GM12892 (cell line): ENCODE measurements at regions not wholly inside any gene's neighbourhood (a gene's known extent, or its start where the extent isn't known, plus 50 kb on each side); places are given as distances from the start of the nearest gene placed in this dataset.

Source experiments
- POLR2A ChIP-seq: IDR thresholded peaks from 2 replicates; pipeline ENCODE4 v1.6.1; 2011; ENCODE audit warnings: low read depth, low read length, control low read depth
- POLR2AphosphoS5 ChIP-seq: IDR thresholded peaks from 2 replicates; pipeline ENCODE4 v1.6.1; 2011; ENCODE audit warnings: low read depth, low read length, control low read depth
- TAF1 ChIP-seq: IDR thresholded peaks from 2 replicates; pipeline ENCODE4 v1.6.1; 2011; ENCODE audit warnings: low read depth, mild to moderate bottlenecking, control low read depth, low read length, borderline replicate concordance

- no peak for TF ChIP-seq POLR2A
- no peak for TF ChIP-seq POLR2AphosphoS5
- TF ChIP-seq TAF1: no peak
Observed at GRCh38 chr2:196466581-196466980, 172.9 kb upstream of the CCDC150 start.
